Natural killer cell (primary cell): ENCODE measurements at regions not wholly inside any gene's neighbourhood (a gene's known extent, or its start where the extent isn't known, plus 50 kb on each side); places are given as distances from the start of the nearest gene placed in this dataset.

ENCODE experiments used
- ATAC-seq, 3 donors: fragments of 150-1000 bp in 2 of 3; fragments of 200-7000 bp in 1 of 3; cut with Tn5 transposase; 1 replicate in 1 of 3; 2 replicates in 2 of 3; pipeline ENCODE4 v1.10.0; 2021; ENCODE audit warnings: mild to moderate bottlenecking in 2 of 3, moderate library complexity in 2 of 3
- DNase-seq, 2 donors: peaks; one replicate each; pipeline versions ENCODE4 v3.0.0 to v3.0.0-alpha.2; 2013 to 2021; ENCODE audit warnings: mixed read lengths in 1 of 2
- H3K27ac ChIP-seq: one replicate; pipeline ENCODE4 v1.5.1; 2013; ENCODE audit warnings: mild to moderate bottlenecking, low read length
- H3K27me3 ChIP-seq: one replicate; pipeline ENCODE4 v1.6.1; 2013; ENCODE audit warnings: low read length; ENCODE audit not compliant: control insufficient read depth, insufficient read depth
- H3K36me3 ChIP-seq: one replicate; pipeline ENCODE4 v1.6.1; 2013; ENCODE audit warnings: low read length; ENCODE audit not compliant: control insufficient read depth, insufficient read depth
- H3K4me1 ChIP-seq: one replicate; pipeline ENCODE4 v1.6.1; 2013; ENCODE audit warnings: low read length; ENCODE audit not compliant: control insufficient read depth, insufficient read depth
- H3K4me3 ChIP-seq: one replicate; pipeline ENCODE4 v1.5.1; 2013; ENCODE audit warnings: low read length
- H3K9me3 ChIP-seq: one replicate; pipeline ENCODE4 v1.6.1; 2013; ENCODE audit warnings: low read length; ENCODE audit not compliant: control insufficient read depth, insufficient read depth
- H3K27ac Mint-ChIP-seq, 2 donors: one replicate each; pipeline ENCODE4 v1.8.0; 2022; ENCODE audit warnings: mild to moderate bottlenecking in 2 of 2, mixed read lengths in 2 of 2, moderate library complexity in 1 of 2
- H3K27me3 Mint-ChIP-seq, 2 donors: one replicate each; pipeline ENCODE4 v1.8.0; 2022; ENCODE audit warnings: low read depth in 2 of 2, mixed read lengths in 2 of 2
- H3K36me3 Mint-ChIP-seq: one replicate; pipeline ENCODE4 v1.8.0; 2022; ENCODE audit warnings: mixed read lengths
- H3K4me1 Mint-ChIP-seq, 2 donors: one replicate each; pipeline ENCODE4 v1.8.0; 2022; ENCODE audit warnings: mixed read lengths in 2 of 2
- H3K4me3 Mint-ChIP-seq: one replicate; pipeline ENCODE4 v1.8.0; 2022; ENCODE audit warnings: mild to moderate bottlenecking, moderate library complexity, mixed read lengths
- H3K9me3 Mint-ChIP-seq, 2 donors: one replicate each; pipeline ENCODE4 v1.8.0; 2022; ENCODE audit warnings: mixed read lengths in 2 of 2
- WGBS: methylation state at CpG from one replicate; pipeline ENCODE4 v1.1.7; 2013; ENCODE audit warnings: missing lambda C conversion rate; ENCODE audit not compliant: insufficient coverage; 5-methylcytosine and 5-hydroxymethylcytosine counted together
- intact Hi-C: fragments of 100-400 bp; cut with micrococcal nuclease; formaldehyde crosslinking; loops from one replicate; pipeline ENCODE4 v1.14.2; 2022
- TF ChIP-seq, protein P1 (sequence below): fragments of 200-600 bp; IDR thresholded peaks from one replicate; pipeline ENCODE4 v1.8.0; 2022; ENCODE audit warnings: antibody characterized with exemption

DNA sequence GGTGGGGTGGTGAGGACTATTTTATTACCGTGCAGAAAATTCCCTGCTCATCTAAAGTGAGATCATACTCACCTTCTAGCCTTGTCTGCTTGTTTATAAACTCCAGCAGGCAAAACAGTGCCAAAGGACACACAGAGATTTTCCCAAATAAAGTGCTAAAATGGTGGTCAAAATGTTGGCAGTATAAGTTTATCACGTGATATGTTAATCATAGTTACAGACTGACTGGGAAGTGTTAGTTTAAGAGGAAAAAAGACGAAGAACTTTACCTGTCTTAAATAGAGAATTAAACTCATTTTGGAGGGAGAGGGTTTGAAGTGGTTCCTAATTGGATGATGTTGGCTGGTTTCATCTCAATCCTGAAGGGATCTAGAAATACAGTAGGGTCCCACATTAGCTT, 691.7 kb upstream of the FANCL start:
- Mint-ChIP-seq H3K4me3 (no peak overlapping the region), H3K27me3 (no peaks in the 10 kb centered on the region), H3K9me3 (no peaks in the 10 kb centered on the region), H3K4me1 (no peaks in the 10 kb centered on the region), H3K36me3 (no peaks in the 10 kb centered on the region), H3K27ac (no peak overlapping the region)
- no peaks in the 10 kb centered on the region for H3K4me1 ChIP-seq
- no peak overlapping the region for H3K4me3 ChIP-seq
- no peaks in the 10 kb centered on the region for H3K27me3 ChIP-seq
- no peaks in the 10 kb centered on the region for H3K9me3 ChIP-seq
- no peak overlapping the region for H3K27ac ChIP-seq
- no peak for DNase-seq
- intact Hi-C loops, result no loop called here
- ATAC-seq, result no peak
- 83% methylated on average over 3 of the region's 3 CpGs for WGBS
- no peaks in the 10 kb centered on the region for H3K36me3 ChIP-seq
- TF ChIP-seq, protein P1, sequence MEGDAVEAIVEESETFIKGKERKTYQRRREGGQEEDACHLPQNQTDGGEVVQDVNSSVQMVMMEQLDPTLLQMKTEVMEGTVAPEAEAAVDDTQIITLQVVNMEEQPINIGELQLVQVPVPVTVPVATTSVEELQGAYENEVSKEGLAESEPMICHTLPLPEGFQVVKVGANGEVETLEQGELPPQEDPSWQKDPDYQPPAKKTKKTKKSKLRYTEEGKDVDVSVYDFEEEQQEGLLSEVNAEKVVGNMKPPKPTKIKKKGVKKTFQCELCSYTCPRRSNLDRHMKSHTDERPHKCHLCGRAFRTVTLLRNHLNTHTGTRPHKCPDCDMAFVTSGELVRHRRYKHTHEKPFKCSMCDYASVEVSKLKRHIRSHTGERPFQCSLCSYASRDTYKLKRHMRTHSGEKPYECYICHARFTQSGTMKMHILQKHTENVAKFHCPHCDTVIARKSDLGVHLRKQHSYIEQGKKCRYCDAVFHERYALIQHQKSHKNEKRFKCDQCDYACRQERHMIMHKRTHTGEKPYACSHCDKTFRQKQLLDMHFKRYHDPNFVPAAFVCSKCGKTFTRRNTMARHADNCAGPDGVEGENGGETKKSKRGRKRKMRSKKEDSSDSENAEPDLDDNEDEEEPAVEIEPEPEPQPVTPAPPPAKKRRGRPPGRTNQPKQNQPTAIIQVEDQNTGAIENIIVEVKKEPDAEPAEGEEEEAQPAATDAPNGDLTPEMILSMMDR, result no peak

DNA sequence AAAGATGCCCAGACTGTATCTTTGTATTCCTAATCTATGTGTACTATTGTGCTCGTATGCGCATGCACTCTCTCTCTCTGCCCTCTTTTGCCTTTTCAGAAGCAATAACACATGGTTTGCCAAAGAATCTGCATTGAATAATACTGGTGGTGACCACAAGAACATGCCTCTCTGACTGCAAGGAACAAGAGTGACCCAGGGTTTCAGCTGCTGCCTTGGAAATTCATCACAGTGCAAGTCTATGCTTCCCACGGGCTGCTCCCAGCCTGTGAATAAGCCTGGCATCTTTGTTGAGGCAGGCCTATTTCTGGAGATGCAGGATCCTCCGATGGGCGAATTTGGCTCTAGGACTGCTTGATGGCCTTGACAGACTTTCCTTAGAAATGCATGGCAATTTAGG, 689.4 kb upstream of the FANCL start:
- WGBS, result 87% methylated on average over 5 of the region's 5 CpGs
- TF ChIP-seq, protein P1, result no peak
- ATAC-seq (no peak), DNase-seq (no peak)
- Histone ChIP-seq H3K4me3 (no peak overlapping the region), H3K4me1 (no peaks in the 10 kb centered on the region), H3K36me3 (no peaks in the 10 kb centered on the region), H3K9me3 (no peaks in the 10 kb centered on the region), H3K27me3 (no peaks in the 10 kb centered on the region), H3K27ac (no peak overlapping the region)
- Mint-ChIP-seq H3K4me1 (no peaks in the 10 kb centered on the region), H3K27ac (no peak overlapping the region), H3K9me3 (no peaks in the 10 kb centered on the region), H3K36me3 (no peaks in the 10 kb centered on the region), H3K27me3 (no peaks in the 10 kb centered on the region), H3K4me3 (no peak overlapping the region)
- intact Hi-C loops, result no loop called here

DNA sequence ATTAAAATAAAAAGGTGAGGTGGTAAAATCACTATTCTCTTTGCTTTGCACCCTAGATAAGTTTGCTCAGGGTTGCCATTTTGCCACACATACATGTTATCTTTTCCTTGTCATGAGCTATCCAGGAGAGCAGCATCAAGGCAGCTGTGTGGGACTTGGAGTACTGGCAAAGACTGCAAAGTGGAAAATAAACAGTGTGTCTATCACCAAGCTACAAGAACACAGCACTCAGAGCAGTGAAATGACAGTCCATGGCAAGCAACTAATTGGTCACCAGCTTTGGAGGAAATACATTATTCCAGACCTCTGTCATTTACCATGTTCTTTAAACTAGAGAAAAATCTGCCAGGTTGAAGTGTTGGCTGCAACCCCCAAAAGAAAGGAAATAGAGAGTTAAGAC, 687.8 kb upstream of the FANCL start:
- ATAC-seq (no peak), DNase-seq (no peak)
- peaks cover 2% of the 10 kb centered on the region in 2 donors for H3K9me3 Mint-ChIP-seq
- intact Hi-C loops, result no loop called here
- TF ChIP-seq, protein P1, result no peak
- no peaks in the 10 kb centered on the region for H3K9me3 ChIP-seq
- H3K36me3 ChIP-seq, result no peaks in the 10 kb centered on the region
- no peaks in the 10 kb centered on the region for H3K4me1 ChIP-seq
- H3K27me3 Mint-ChIP-seq, result no peaks in the 10 kb centered on the region
- no peaks in the 10 kb centered on the region for H3K4me1 Mint-ChIP-seq
- H3K4me3 Mint-ChIP-seq, result no peak overlapping the region
- H3K36me3 Mint-ChIP-seq, result no peaks in the 10 kb centered on the region
- H3K4me3 ChIP-seq, result no peak overlapping the region
- no peak overlapping the region for H3K27ac ChIP-seq
- H3K27me3 ChIP-seq, result no peaks in the 10 kb centered on the region
- no peak overlapping the region for H3K27ac Mint-ChIP-seq

DNA sequence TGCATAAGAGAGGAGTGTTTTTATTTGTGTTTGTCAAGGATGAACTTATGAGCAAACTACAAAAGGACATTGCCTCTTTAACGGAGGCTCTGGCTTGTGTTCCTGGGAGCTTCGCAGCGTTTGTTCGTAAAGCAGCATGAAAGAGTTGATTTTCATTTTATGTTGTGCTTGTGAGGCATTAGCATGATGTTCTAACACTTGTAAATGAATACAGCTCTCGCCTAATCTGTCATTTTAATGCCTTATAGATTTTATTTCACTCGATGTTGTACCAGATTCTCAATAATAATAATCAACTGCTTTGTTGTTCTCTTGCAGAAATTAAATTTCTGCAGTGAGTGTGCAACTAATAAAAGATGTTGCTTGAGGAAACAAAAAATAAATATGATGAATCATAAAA, 687.3 kb upstream of the FANCL start:
- Mint-ChIP-seq H3K9me3 (peaks cover 2% of the 10 kb centered on the region in 2 donors), H3K27ac (no peak overlapping the region), H3K4me1 (no peaks in the 10 kb centered on the region), H3K27me3 (no peaks in the 10 kb centered on the region), H3K36me3 (no peaks in the 10 kb centered on the region), H3K4me3 (no peak overlapping the region)
- no peak for ATAC-seq
- 90% methylated on average over 4 of the region's 6 CpGs for WGBS
- TF ChIP-seq, protein P1, result no peak
- Histone ChIP-seq H3K4me3 (no peak overlapping the region), H3K4me1 (no peaks in the 10 kb centered on the region), H3K27me3 (no peaks in the 10 kb centered on the region), H3K9me3 (no peaks in the 10 kb centered on the region), H3K27ac (no peak overlapping the region), H3K36me3 (no peaks in the 10 kb centered on the region)
- intact Hi-C loops, result no loop called here
- no peak for DNase-seq
